GM21528 (cell line): ENCODE measurements at regions not wholly inside any gene's neighbourhood (a gene's known extent, or its start where the extent isn't known, plus 50 kb on each side); places are given as distances from the start of the nearest gene placed in this dataset.

Experiments
- ATAC-seq: cut with Tn5 transposase; IDR thresholded peaks from one replicate; pipeline ENCODE4 v1.9.1; 2021; ENCODE audit warnings: mild to moderate bottlenecking, moderate library complexity; ENCODE audit not compliant: unreplicated experiment, low FRiP score

DNA sequence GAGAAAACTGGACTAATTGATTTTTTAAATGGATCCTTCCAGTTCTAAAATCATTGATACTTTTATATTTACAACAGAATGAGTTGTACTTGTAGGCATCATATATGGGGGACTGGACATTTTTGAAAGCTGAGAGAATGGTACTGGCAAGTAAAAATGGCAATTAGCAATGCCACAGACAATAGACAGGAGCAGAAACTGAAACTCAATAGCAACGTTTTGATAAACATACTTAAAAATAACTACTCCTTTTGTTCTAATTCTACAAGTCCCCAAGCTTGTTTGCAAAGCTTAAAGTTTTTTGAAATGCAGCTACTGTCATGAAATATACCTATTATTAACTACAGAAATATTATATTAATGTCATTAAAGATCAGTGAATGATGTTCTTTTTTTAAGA lies 52.8 kb upstream of the FBXL7 start:
- no peak for ATAC-seq

- ATAC-seq = no peak
These were observed 53.4 kb upstream of the FBXL7 start for GRCh38 chr5:15446552-15446951.

DNA sequence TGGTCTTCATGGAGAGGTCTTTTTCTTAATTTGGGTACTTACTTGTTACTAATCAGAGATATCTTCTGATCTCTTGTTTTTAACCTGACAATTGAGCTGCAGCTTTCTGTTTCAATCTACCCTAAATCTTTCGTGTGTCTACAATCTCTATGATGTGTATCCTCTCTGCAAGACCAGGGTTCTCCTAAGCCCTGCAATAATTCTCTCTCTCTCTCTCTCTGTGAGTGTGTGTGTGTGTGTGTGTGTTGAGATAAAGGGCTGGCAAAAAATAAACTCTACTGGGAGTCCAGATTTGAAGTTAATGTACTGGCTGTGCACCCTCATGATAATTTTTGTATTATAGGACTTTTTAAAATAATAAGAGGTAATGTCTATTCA lies 57.8 kb upstream of the FBXL7 start:
- no peak for ATAC-seq

- no peak for ATAC-seq
These were observed 58.4 kb upstream of the FBXL7 start for GRCh38 chr5:15441433-15442192.

DNA sequence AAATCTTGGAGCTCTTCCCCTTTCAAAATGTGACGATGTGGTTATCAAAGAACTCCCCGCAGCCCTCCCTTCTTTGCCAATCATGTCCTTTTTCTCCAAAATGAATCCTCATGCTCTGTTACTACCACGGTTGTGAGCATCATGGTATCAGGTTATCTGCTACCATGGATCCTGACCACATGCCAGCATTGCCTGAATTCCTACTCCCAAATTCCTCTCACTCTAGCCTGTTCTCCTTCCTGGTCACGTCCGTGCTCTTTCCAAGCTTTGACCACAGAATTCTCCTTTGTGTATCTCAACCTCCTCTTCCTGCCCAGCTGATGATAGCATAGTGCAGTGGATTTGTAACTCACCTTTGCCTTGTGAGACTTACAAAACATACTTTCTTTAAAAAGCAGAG lies 59.5 kb upstream of the FBXL7 start:
- ATAC-seq = no peak

- no peak for ATAC-seq
These were observed 60.2 kb upstream of the FBXL7 start for GRCh38 chr5:15439801-15440200.

DNA sequence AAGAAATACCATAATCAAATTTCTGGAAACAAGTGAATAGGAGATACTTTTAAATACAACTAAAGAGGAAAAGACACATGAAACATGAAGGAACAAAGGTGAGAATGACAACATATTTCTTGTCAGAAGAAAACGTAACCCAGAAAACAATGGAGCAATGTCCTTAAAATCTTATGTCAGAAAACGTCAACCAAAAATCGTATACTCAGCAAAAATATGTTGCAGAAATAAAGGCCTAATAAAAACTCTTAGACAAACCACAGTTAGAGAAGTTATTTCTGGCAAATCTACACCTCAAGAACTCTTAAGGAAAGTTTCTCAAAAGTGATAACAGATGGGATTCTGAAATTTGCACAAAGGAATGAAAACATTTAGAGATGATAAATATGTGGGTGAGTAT lies 66.3 kb upstream of the FBXL7 start:
- ATAC-seq = no peak

DNA sequence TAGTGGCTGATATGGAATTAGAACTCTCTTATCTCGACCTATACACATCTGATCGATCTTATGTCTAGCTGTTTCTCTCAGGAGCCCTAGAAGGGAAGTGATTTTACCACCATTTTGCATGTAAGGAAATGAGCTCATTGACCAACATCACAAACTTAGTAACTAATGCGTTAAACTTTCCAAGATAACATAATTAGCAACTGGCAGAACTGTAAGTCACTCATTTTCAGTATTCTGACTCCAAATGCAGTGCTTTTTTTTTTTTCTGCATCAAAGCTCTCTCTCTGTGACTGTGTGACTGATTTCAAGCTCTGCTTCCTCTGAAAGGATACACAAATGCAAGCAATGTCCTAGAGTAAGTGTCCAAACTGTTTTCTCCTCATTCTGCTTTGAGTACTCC lies 68.1 kb upstream of the FBXL7 start:
- no peak for ATAC-seq

- no peak for ATAC-seq
These were observed 74.2 kb upstream of the FBXL7 start for GRCh38 chr5:15425766-15426165.

GRCh38 chr5:15424769-15425168 lies 75.2 kb upstream of the FBXL7 start:
- ATAC-seq = no peak

GRCh38 chr5:15421921-15422412 lies 78.0 kb upstream of the FBXL7 start:
- ATAC-seq = no peak

- ATAC-seq = no peak
These were observed 78.6 kb upstream of the FBXL7 start for GRCh38 chr5:15421381-15421780.

DNA sequence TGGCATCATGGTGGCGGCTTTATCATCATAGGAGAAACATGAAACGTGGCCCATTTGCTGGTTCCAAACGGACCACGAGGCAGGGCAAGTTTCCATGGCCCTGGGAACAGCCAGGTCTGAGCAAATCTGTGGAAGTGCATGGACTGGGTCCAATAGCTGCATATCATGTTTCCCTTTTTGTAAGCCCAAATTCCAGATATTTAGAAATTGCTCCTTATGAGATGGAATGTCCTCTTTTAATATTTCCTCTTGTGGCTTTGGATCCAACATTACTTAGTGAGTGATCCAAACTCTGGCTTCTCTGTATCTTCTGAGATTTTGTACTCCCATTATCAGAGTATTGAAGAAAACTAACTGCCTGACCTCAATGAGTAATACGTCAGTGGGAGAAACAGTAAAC lies 79.8 kb upstream of the FBXL7 start:
- ATAC-seq = no peak

GRCh38 chr5:15417156-15417555 lies 82.8 kb upstream of the FBXL7 start:
- no peak for ATAC-seq

DNA sequence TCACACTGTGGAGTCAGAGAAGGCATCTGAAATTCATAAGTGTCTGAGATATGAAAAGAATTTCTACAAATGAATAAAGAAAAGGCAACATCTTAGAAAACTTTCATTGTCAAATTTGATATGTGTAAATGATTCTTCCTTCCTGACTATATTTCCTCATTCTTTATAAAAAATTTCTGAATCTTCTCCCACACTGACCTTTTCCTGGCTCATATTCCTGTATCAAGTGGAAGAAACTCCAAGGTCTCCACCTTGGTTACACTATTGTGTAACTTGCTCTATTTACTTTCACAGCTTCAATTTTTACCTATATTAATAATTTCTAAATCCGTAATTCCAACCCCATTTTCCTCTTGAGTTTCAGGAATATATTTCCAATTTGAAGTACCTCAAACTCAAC lies 93.5 kb upstream of the FBXL7 start:
- ATAC-seq = no peak

DNA sequence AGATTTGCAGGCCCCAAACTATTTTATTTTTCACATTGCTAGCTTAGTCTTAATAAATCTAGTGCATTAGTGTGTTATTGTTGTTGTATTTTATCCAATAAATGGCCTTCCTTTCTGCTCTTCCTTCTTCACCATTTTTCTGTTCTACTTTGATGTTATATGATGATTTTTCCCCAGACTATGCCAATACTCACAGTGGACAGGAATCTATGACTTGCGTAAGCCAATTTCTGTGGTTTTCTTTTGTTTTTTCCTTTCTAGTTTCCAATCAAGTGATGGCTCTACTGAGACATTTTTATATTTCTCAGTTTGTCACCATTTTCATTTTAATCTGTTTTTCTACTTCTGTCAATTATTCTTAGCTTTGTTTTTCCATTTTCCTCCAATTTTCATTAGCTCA lies 106.8 kb upstream of the FBXL7 start:
- no peak for ATAC-seq

DNA sequence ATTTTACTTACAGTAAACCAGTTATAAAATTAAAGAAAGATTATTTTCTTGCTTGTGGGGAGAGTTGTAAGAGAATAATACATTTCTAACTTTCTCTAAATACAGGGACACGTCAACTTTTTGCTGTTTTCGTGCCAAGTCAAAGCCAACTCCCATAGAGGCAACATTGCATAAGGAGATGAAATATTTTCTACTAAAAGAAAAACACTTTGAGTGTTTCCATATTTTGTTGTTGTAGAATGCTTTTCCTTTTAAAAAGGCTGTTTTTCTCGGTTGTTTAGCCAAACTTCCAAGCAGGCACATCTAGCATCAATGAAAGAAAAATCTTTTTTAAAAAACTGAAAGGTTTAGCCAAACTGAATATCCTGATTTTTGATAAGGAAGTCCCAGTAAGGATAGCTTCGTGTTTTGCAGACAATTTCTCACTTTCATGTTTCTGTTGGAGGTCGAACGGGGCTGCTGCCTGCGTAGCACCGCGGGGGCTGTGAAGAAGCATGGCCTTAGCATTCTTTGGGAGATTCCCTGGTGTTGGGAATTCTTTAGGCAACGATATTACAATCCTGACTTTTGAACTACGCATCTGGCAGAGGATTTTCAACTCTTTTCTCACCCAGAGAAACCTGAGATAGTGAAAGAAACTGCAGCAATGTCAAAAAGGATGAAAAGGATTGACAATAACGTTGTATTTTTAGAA lies 108.1 kb upstream of the FBXL7 start:
- ATAC-seq = no peak

DNA sequence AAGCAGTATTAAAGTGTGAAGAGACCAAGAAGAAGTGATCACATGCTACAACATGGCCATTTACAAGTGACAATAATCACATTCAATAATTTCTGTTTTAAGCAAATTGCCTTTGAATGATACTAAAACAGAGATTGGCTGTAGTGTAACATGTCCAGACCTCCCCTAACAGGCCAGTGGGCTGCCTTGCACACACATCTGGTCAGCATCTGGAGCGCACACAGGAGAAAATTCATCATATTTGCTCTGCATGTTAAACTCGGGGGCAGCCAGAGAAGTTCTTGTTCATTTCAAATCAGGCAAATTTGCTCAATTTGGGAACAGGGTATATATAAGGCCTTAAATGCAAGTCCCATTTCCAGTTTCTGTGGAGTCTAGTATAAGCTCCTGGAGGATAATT lies 111.1 kb upstream of the FBXL7 start:
- no peak for ATAC-seq

- ATAC-seq = no peak
These were observed 112.0 kb upstream of the FBXL7 start for GRCh38 chr5:15387931-15388524.

GRCh38 chr5:15386122-15386521 lies 113.9 kb upstream of the FBXL7 start:
- ATAC-seq = no peak

DNA sequence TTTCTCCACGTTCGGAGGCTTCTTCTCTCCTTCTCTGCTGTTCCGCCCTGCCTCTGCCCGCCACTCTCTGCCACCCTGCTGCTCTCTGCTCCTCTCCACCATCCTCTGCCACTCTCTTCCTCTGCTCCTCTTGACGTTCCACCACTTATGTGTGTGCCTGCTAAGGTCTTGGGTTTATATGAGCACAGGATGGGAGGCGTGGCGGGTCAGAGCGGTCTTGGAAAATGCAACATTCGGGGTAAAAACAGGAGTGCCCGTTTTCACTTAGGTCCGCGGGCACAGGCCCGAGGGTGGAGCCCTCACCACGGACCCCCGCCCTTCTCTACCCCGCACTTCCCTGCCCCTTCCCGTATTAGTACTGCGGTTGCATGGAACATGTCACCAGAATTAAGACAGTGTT lies 114.4 kb upstream of the FBXL7 start:
- no peak for ATAC-seq

DNA sequence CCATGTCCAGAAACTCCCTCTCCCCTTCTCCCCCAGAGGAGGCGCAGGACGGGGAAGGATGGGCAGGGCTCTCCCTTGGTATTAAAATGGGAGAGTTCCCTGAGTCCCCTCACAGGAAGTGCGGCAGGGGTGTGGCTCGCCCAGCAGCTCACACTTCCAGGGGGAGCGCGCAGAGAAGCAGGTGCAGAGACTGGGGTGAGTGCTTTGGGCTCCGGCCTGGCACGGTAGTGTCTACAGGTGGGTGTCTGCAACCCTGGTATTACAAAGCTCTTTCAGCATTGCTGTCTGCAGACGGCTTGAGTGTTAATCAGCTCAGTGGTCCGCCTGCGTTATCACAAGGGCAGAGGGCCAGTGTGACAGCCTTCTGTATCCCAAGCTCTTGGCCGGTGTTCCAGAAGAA lies 114.9 kb upstream of the FBXL7 start:
- no peak for ATAC-seq
